PFSK-1 (cell line): ENCODE measurements at regions not wholly inside any gene's neighbourhood (a gene's known extent, or its start where the extent isn't known, plus 50 kb on each side); places are given as distances from the start of the nearest gene placed in this dataset.

Experiments used
- FOXP2 ChIP-seq: optimal IDR thresholded peaks from 2 replicates; pipeline ENCODE3; 2011; ENCODE audit warnings: borderline replicate concordance, control low read depth, inconsistent platforms; ENCODE audit not compliant: insufficient read depth; ENCODE audit errors: extremely low read length, extremely low read depth
- POLR2AphosphoS5 ChIP-seq: IDR thresholded peaks from 2 replicates; pipeline ENCODE4 v1.6.1; 2012; ENCODE audit warnings: low read depth, mild to moderate bottlenecking, control low read depth, low read length, moderate library complexity
- SIN3A ChIP-seq: IDR thresholded peaks from 2 replicates; pipeline ENCODE4 v1.6.1; 2012; ENCODE audit warnings: mild to moderate bottlenecking, low read length, moderate library complexity, borderline replicate concordance; ENCODE audit not compliant: insufficient read depth
- TAF1 ChIP-seq: IDR thresholded peaks from 2 replicates; pipeline ENCODE4 v1.6.1; 2012; ENCODE audit warnings: low read length, control low read depth, borderline replicate concordance; ENCODE audit not compliant: insufficient read depth
- TF ChIP-seq, protein P1 (sequence below), 2 experiments: IDR thresholded peaks; 2 replicates each; pipeline versions ENCODE4 v1.6.1 to v1.8.0; 2011 to 2012; ENCODE audit warnings: low read depth in 2 of 2, low read length in 2 of 2, control low read depth in 1 of 2, inconsistent platforms in 1 of 2, mild to moderate bottlenecking in 1 of 2, moderate library complexity in 1 of 2; ENCODE audit not compliant: insufficient read depth in 1 of 2

DNA sequence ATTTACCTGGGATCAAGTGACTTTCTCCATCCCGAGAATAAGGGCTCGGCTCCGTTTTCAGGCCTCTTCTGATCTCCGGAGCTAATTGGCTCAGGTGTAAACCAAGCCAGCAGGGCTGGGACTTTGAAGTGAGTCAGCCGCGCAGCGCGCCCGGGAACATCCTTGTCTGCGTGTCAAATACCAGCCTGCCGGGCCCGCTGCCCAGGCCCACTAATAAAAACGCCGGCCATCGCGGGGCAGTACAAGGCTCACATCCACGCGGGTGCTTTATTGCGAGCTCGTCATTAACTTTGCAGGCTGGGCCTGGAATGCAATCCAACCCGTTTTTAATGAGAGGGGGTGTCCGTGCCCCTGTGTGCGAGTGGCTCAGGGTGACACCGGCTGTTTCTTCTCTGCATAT is 416.8 kb downstream of the IRX2 start:
- TF ChIP-seq TAF1 (no peak), SIN3A (no peak), FOXP2 (no peak), POLR2AphosphoS5 (no peak)
- TF ChIP-seq, protein P1, sequence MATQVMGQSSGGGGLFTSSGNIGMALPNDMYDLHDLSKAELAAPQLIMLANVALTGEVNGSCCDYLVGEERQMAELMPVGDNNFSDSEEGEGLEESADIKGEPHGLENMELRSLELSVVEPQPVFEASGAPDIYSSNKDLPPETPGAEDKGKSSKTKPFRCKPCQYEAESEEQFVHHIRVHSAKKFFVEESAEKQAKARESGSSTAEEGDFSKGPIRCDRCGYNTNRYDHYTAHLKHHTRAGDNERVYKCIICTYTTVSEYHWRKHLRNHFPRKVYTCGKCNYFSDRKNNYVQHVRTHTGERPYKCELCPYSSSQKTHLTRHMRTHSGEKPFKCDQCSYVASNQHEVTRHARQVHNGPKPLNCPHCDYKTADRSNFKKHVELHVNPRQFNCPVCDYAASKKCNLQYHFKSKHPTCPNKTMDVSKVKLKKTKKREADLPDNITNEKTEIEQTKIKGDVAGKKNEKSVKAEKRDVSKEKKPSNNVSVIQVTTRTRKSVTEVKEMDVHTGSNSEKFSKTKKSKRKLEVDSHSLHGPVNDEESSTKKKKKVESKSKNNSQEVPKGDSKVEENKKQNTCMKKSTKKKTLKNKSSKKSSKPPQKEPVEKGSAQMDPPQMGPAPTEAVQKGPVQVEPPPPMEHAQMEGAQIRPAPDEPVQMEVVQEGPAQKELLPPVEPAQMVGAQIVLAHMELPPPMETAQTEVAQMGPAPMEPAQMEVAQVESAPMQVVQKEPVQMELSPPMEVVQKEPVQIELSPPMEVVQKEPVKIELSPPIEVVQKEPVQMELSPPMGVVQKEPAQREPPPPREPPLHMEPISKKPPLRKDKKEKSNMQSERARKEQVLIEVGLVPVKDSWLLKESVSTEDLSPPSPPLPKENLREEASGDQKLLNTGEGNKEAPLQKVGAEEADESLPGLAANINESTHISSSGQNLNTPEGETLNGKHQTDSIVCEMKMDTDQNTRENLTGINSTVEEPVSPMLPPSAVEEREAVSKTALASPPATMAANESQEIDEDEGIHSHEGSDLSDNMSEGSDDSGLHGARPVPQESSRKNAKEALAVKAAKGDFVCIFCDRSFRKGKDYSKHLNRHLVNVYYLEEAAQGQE (IDR thresholded peaks at IDR 0.05; ENCODE audit: insufficient read depth in 1 of 2, low read depth in 2 of 2, low read length in 2 of 2) = no peak

DNA sequence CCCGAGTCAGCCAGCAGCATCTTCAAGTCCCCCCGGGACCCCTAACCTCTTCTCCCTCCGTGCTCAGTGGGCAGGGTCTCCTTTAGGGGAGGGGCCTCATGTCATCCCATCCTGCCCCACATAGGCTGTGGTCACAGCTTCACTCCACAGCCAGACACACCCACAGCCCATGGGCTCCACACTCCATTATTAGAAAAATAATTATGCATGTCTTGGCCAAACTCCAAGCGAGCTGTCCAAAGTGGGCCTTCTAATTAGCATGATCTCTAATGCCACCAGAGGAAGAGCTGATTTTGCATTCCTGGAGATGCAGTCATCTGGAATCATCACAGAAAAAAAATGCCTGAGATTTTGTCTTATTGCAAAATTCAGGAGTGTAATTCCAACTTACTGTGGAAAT is 418.2 kb downstream of the IRX2 start:
- no peak for TF ChIP-seq POLR2AphosphoS5
- no peak for TF ChIP-seq SIN3A
- TF ChIP-seq, protein P1 (IDR thresholded peaks at IDR 0.05; ENCODE audit: insufficient read depth in 1 of 2, low read depth in 2 of 2, low read length in 2 of 2) = no peak
- no peak for TF ChIP-seq FOXP2
- TF ChIP-seq TAF1 = no peak

DNA sequence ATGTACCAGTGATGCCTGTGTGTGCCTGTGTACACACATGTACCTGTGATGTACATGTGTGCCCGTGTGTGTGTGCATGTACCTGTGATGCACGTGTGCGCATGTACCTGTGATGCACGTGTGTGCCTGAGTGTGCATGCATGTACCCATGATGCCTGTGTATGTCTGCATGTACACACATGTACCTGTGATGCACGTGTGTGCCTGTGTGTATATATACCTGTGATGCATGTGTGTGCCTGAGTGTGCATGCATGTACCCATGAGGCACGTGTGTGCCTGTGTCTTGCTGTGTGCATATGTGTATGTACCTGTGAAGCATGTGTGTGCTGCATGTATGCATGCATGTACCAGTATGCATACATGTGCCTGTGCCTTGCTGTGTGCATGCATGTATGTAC is 419.0 kb downstream of the IRX2 start:
- no peak for TF ChIP-seq TAF1
- TF ChIP-seq FOXP2 = no peak
- TF ChIP-seq, protein P1 (IDR thresholded peaks at IDR 0.05; ENCODE audit: insufficient read depth in 1 of 2, low read depth in 2 of 2, low read length in 2 of 2) = no peak
- no peak for TF ChIP-seq SIN3A
- TF ChIP-seq POLR2AphosphoS5 = no peak

DNA sequence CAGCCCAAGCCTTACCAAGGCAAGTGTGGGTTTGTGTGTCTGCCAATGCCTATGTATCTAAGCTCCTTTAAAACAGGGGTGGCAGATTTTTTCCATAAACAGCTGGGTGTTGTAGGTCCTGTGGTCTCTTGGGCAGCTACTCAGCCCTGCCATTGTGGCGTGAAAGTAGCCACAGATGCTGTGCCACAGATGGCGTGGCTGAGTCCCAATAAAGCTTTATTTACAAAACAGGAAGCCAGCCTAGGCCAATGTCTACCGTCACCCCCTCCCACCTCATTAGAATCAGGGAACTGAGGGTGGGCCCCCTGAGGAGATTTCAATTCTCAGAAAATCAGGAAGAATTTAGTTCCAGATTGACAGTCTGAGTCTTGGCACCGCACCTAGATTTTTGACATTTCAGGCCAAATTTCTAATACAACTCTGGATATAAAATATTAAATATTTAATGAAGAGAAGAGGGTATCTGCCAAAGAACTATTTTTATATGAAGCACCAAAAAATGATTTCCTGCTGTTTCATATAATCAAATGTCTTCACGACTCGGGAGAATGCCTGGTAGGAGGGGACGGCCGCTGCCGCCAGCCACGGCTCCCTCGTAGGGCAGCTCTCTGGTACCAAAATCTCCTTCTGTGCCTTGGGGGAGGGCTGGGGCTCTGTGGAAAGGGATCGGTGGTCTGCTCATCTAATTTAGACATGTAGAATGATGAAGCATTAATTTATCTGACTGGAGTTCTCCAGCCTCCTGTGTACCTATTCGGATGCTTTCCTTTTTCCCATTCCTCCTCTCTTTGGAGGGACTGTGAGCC is 420.9 kb downstream of the IRX2 start:
- TF ChIP-seq, protein P1 (IDR thresholded peaks at IDR 0.05; ENCODE audit: insufficient read depth in 1 of 2, low read depth in 2 of 2, low read length in 2 of 2) = no peak

DNA sequence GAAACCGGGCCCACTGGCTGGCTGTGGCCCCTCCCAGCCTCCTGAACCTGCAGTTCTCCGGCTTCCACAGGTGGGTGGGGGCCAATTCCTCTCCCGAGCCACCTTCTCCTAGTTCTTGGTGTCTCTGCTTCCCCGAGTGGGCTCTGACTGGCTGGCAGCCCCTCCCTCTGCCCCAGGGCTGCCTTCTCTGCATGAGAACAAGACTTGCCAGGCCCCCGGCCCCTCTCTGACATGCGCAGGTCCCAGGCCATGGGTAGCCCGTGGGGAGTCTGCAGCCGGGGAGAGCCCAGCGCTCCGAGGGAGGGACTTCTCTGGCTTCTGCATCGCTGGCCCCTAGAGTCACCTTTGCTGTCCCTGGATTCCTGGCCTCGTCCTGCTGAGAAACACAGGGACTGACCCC is 421.7 kb downstream of the IRX2 start:
- TF ChIP-seq POLR2AphosphoS5 (no peak), FOXP2 (no peak), SIN3A (no peak), TAF1 (no peak)
- TF ChIP-seq, protein P1 (IDR thresholded peaks at IDR 0.05; ENCODE audit: insufficient read depth in 1 of 2, low read depth in 2 of 2, low read length in 2 of 2) = no peak
